ENCODE measurements at regions not wholly inside any gene's neighbourhood (a gene's known extent, or its start where the extent isn't known, plus 50 kb on each side); places are given as distances from the start of the nearest gene placed in this dataset.

DNA sequence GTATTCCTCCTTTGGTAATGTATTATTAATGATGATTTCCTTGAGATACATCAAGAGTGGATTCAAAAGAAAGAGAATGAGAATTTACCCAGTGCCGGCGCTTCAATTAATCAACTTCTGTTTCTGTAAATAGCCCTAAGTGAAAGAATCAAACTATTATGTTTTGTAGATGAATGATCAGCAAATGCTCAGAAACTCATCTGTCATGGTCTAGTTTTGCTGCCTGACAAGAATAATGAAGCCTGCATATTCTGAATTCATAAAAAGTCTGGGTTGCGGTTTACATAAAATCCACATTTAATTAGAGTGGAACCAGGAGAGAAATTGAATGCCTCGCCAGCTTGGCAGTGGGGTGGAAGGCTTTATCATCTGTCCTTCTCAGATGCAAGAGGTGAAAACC lies 325.3 kb downstream of the GALC start:
- TF ChIP-seq, protein P1, sequence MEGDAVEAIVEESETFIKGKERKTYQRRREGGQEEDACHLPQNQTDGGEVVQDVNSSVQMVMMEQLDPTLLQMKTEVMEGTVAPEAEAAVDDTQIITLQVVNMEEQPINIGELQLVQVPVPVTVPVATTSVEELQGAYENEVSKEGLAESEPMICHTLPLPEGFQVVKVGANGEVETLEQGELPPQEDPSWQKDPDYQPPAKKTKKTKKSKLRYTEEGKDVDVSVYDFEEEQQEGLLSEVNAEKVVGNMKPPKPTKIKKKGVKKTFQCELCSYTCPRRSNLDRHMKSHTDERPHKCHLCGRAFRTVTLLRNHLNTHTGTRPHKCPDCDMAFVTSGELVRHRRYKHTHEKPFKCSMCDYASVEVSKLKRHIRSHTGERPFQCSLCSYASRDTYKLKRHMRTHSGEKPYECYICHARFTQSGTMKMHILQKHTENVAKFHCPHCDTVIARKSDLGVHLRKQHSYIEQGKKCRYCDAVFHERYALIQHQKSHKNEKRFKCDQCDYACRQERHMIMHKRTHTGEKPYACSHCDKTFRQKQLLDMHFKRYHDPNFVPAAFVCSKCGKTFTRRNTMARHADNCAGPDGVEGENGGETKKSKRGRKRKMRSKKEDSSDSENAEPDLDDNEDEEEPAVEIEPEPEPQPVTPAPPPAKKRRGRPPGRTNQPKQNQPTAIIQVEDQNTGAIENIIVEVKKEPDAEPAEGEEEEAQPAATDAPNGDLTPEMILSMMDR (conservative IDR thresholded peaks at IDR 0.05; ENCODE audit: low read depth in 2 of 2): no peak
- TF ChIP-seq EZH2 (IDR thresholded peaks at IDR 0.05; ENCODE audit: low read depth, unreplicated experiment) (no peak), EZH2phosphoT487 (IDR thresholded peaks at IDR 0.05; ENCODE audit: unreplicated experiment) (no peak)
- TF ChIP-seq, protein P2, sequence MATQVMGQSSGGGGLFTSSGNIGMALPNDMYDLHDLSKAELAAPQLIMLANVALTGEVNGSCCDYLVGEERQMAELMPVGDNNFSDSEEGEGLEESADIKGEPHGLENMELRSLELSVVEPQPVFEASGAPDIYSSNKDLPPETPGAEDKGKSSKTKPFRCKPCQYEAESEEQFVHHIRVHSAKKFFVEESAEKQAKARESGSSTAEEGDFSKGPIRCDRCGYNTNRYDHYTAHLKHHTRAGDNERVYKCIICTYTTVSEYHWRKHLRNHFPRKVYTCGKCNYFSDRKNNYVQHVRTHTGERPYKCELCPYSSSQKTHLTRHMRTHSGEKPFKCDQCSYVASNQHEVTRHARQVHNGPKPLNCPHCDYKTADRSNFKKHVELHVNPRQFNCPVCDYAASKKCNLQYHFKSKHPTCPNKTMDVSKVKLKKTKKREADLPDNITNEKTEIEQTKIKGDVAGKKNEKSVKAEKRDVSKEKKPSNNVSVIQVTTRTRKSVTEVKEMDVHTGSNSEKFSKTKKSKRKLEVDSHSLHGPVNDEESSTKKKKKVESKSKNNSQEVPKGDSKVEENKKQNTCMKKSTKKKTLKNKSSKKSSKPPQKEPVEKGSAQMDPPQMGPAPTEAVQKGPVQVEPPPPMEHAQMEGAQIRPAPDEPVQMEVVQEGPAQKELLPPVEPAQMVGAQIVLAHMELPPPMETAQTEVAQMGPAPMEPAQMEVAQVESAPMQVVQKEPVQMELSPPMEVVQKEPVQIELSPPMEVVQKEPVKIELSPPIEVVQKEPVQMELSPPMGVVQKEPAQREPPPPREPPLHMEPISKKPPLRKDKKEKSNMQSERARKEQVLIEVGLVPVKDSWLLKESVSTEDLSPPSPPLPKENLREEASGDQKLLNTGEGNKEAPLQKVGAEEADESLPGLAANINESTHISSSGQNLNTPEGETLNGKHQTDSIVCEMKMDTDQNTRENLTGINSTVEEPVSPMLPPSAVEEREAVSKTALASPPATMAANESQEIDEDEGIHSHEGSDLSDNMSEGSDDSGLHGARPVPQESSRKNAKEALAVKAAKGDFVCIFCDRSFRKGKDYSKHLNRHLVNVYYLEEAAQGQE (IDR thresholded peaks at IDR 0.05; ENCODE audit: unreplicated experiment): no peak

Measured in GM23338 (cell line).